Right lobe of liver (tissue), 6 donors: ENCODE measurements at regions not wholly inside any gene's neighbourhood (a gene's known extent, or its start where the extent isn't known, plus 50 kb on each side); places are given as distances from the start of the nearest gene placed in this dataset.

Source experiments
- ATAC-seq, 4 donors: fragments of 200-7000 bp; cut with Tn5 transposase; one replicate each; pipeline ENCODE4 v1.9.1; 2020; ENCODE audit warnings: mild to moderate bottlenecking in 4 of 4, moderate library complexity in 4 of 4
- DNase-seq, 3 donors: peaks; one replicate each; pipeline ENCODE4 v3.0.0-alpha.2; 2020
- H3K27ac ChIP-seq, 3 donors: fragments of 200-600 bp; one replicate each; pipeline ENCODE4 v1.8.0; 2022
- H3K27me3 ChIP-seq, 2 donors: fragments of 200-600 bp; one replicate each; pipeline ENCODE4 v1.8.0; 2022
- H3K36me3 ChIP-seq, 4 donors: fragments of 200-600 bp; sonication (generic) in 1 of 4; one replicate each; pipeline versions ENCODE4 v1.5.1 to v1.8.0; 2017 to 2022; ENCODE audit warnings: control low read depth in 1 of 4
- H3K4me1 ChIP-seq, 4 donors: fragments of 200-600 bp; sonication (generic) in 1 of 4; one replicate each; pipeline versions ENCODE4 v1.5.1 to v1.8.0; 2017 to 2022; ENCODE audit warnings: control low read depth in 1 of 4
- H3K4me3 ChIP-seq, 3 donors: fragments of 200-600 bp; one replicate each; pipeline ENCODE4 v1.8.0; 2022
- H3K9me3 ChIP-seq, 4 donors: fragments of 200-600 bp; sonication (generic) in 1 of 4; one replicate each; pipeline versions ENCODE4 v1.5.1 to v1.8.0; 2017 to 2022; ENCODE audit warnings: control low read depth in 1 of 4
- CTCF ChIP-seq, 4 donors: fragments of 200-600 bp in 3 of 4; fragments of 450-650 bp in 1 of 4; IDR thresholded peaks; one replicate each; pipeline versions ENCODE4 v1.5.1 to v1.8.0; 2016 to 2022; ENCODE audit warnings: antibody characterized with exemption in 4 of 4, mild to moderate bottlenecking in 2 of 4
- POLR2A ChIP-seq: fragments of 450-650 bp; IDR thresholded peaks from one replicate; pipeline ENCODE4 v1.6.1; 2017; ENCODE audit warnings: antibody characterized with exemption, mild to moderate bottlenecking
- WGBS: methylation state at CpG from one replicate; pipeline ENCODE4 v1.1.6; 2018; ENCODE audit warnings: low coverage, low lambda C conversion rate; ENCODE audit not compliant: insufficient coverage; ENCODE audit errors: missing lambda C conversion rate; 5-methylcytosine and 5-hydroxymethylcytosine counted together
- intact Hi-C, 2 donors: fragments of 100-400 bp; cut with DNase I; formaldehyde crosslinking; loops; one replicate each; pipeline versions ENCODE4 v1.11.2 to v1.14.1; 2022
- donor health status: DM: no; HTN: yes; CAD: no.
- donor health status: DM: no; HTN: no; CAD: no.
- donor health status: DM: no; HTN: no; CAD: no.
- donor health status: DM: no; HTN: yes; CAD: no.
- donor health status: DM: no; HTN: yes; CAD: no.

DNA sequence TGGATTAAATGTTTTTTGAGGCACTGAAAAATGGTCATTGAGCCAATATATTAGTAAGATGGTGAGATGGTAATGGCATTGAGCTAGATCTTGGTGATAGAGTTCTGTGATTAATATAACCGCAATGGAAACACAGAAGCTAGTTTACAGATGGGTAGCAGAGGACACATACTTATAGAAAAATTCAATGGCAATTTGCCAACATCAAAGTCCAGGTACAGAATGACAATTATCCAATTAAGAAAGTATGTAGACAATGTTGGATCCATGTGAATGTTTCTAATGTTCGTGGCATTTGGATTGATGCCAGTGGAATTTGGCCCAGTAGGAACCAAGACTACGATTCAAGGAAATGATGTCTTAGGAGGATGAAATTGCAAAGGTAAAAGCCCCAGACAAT, 187.8 kb downstream of the GNAT3 start:
- Histone ChIP-seq H3K4me1 (no peaks in the 10 kb centered on the region), H3K4me3 (no peak overlapping the region), H3K36me3 (no peaks in the 10 kb centered on the region), H3K9me3 (no peaks in the 10 kb centered on the region), H3K27ac (no peak overlapping the region), H3K27me3 (no peaks in the 10 kb centered on the region)
- WGBS: 51% methylated on average over 3 of the region's 3 CpGs
- ATAC-seq (no peak), DNase-seq (no peak)
- intact Hi-C loops: no loop called here
- TF ChIP-seq CTCF (IDR thresholded peaks at IDR 0.05) (no peak), POLR2A (no peak)

DNA sequence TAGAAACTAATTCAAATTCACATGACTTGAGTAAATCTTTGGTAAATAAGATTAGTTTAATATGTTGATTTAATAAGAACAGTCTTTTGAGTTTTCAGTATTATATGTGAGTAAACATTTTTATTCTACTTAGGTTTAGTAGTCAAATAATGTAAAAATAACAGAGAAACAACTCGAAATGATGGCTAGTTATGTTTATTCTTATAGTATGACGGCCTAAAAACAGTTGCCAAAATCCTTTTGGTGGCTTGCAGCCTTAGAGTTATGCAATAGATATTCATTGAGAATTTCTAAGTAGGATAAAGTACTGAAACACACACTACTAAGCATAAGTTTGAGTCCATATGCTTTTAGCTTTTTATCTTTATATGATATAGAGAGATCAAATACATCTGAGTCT, 184.8 kb downstream of the GNAI1 start:
- no peak for ATAC-seq
- no peak overlapping the region for H3K27ac ChIP-seq
- 41% methylated on average over 2 of the region's 2 CpGs for WGBS
- no peak for DNase-seq
- no peaks in the 10 kb centered on the region for H3K9me3 ChIP-seq
- H3K4me3 ChIP-seq: no peak overlapping the region
- H3K36me3 ChIP-seq: no peaks in the 10 kb centered on the region
- intact Hi-C loops: no loop called here
- TF ChIP-seq POLR2A: no peak
- no peak for TF ChIP-seq CTCF (IDR thresholded peaks at IDR 0.05)
- H3K4me1 ChIP-seq: no peaks in the 10 kb centered on the region
- no peaks in the 10 kb centered on the region for H3K27me3 ChIP-seq

DNA sequence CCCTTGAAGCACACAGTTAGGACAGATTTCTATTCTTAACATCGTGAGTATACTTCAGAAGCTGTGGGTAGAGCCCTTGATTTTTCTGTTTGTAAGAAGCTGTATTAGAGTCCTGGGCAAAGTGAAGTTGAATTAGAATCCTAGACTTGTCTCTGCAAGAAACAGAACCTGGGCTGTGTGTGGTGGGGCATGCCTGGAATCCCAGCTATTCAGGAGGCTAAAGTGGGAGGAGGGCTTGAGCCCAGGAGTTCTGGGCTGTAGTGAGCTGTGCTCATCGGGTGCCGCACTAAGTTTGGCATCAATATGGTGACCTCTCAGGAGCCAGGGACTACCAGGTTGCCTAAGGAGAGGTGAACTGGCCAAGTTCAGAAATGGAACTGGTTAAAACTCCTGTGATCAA, 183.4 kb downstream of the GNAI1 start:
- H3K4me1 ChIP-seq: no peaks in the 10 kb centered on the region
- ATAC-seq (no peak), DNase-seq (no peak)
- intact Hi-C loops: no loop called here
- no peaks in the 10 kb centered on the region for H3K9me3 ChIP-seq
- WGBS: 71% methylated on average over 1 of the region's 3 CpGs
- no peaks in the 10 kb centered on the region for H3K36me3 ChIP-seq
- H3K27ac ChIP-seq: no peak overlapping the region
- TF ChIP-seq CTCF (IDR thresholded peaks at IDR 0.05) (no peak), POLR2A (no peak)
- H3K27me3 ChIP-seq: no peaks in the 10 kb centered on the region
- H3K4me3 ChIP-seq: no peak overlapping the region

- Histone ChIP-seq H3K27me3 (no peaks in the 10 kb centered on the region), H3K9me3 (no peaks in the 10 kb centered on the region), H3K36me3 (no peaks in the 10 kb centered on the region), H3K4me3 (no peak overlapping the region), H3K4me1 (no peaks in the 10 kb centered on the region), H3K27ac (no peak overlapping the region)
- ATAC-seq: no peak
- DNase-seq: no peak
- intact Hi-C loops: no loop called here
- TF ChIP-seq POLR2A (no peak), CTCF (IDR thresholded peaks at IDR 0.05) (no peak)
- WGBS: 75% methylated on average over 2 of the region's 2 CpGs
Measured at GRCh38 chr7:80316811-80317210, 182.2 kb downstream of the GNAI1 start.

- H3K27ac ChIP-seq: no peak overlapping the region
- H3K4me1 ChIP-seq: no peaks in the 10 kb centered on the region
- TF ChIP-seq POLR2A (no peak), CTCF (IDR thresholded peaks at IDR 0.05) (no peak)
- no peak for ATAC-seq
- H3K27me3 ChIP-seq: no peaks in the 10 kb centered on the region
- H3K4me3 ChIP-seq: no peak overlapping the region
- intact Hi-C loops: no loop called here
- H3K36me3 ChIP-seq: no peaks in the 10 kb centered on the region
- H3K9me3 ChIP-seq: no peaks in the 10 kb centered on the region
- WGBS: 90% methylated on average over 3 of the region's 3 CpGs
- DNase-seq: no peak
Measured at GRCh38 chr7:80313716-80314115, 179.1 kb downstream of the GNAI1 start.
